NCI-H2029 (cell line): ENCODE measurements at regions not wholly inside any gene's neighbourhood (a gene's known extent, or its start where the extent isn't known, plus 50 kb on each side); places are given as distances from the start of the nearest gene placed in this dataset.
A peak's percentile ranks its signal among the peaks of the same experiment; 100 is the strongest.
"Not testable (repeated sequence)": the region's sequence is repeated elsewhere in the genome, so short reads cannot be mapped to it uniquely, and the experiment has no call there.

ENCODE experiments used
- DNase-seq: peaks from one replicate; lab custom pipeline; 2025; lab: John Stamatoyannopoulos, UW

DNA sequence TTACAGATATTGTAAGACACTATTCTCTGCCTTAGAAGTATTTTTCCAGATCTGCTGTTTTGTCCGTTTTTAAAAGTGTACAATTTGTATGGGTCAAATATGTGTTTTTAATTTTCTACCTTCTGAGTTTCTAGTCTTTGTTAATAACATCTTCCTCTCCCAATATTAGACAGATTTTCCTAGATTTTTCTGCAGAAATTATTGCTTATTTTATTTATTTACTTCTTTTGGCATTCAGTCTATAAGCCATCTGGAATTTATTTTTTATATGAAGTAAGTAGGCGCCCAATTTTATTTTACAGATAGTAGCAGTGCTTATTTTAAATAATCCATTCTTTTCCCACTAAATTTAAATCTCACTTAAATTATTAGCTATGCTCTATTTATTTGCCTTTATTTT, 103.1 kb upstream of the PLEKHG1 start:
- no peak for DNase-seq

DNA sequence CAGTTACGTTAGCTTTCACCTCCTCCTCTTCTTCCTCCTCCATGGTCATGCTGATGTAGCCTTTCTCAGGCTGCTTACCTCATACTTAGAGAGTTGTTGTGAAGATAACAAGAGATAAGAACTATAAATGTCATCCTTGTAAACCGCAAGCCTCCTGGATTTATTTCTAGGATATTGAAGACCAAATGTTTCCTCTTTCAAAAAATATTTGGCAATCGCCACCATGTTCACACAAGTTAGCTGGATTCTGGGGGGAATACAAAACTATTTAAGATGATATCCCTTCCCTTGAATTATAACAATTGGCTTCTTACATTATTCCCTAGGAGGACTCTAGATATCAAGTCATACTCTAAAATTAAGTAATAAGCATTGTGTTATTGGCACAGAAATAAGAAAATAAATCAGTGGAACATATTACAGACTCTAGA, 99.8 kb upstream of the PLEKHG1 start:
- DNase-seq: no peak

DNA sequence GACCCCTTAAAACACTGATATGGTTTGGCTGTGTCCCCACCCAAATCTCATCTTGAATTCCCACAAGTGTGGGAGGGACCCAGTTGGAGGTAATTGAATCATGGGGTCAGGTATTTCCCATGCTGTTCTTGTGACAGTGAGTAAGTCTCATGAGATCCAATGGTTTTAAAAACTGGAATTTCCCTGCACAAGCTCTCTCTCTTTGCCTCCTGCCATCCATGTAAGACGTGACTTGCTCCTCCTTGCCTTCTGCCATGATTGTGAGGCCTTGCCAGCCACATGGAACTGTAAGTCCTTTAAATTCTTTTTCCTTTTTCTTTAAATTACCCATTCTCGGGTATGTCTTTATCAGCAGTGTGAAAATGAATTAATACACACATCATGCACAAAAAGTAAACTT, 99.1 kb upstream of the PLEKHG1 start:
- DNase-seq: not testable (repeated sequence)

GRCh38 chr6:150503041-150503440, 96.6 kb upstream of the PLEKHG1 start:
- no peak for DNase-seq

GRCh38 chr6:150503586-150504339, 95.9 kb upstream of the PLEKHG1 start:
- DNase-seq: no peak

GRCh38 chr6:150507361-150507760, 92.3 kb upstream of the PLEKHG1 start:
- DNase-seq: not testable (repeated sequence)

GRCh38 chr6:150510576-150510975, 89.1 kb upstream of the PLEKHG1 start:
- DNase-seq: no peak

GRCh38 chr6:150511313-150511712, 88.4 kb upstream of the PLEKHG1 start:
- DNase-seq: no peak

- no peak for DNase-seq
Measured at GRCh38 chr6:150514806-150515380, 84.8 kb upstream of the PLEKHG1 start.

GRCh38 chr6:150516199-150516598, 83.5 kb upstream of the PLEKHG1 start:
- DNase-seq: no peak

DNA sequence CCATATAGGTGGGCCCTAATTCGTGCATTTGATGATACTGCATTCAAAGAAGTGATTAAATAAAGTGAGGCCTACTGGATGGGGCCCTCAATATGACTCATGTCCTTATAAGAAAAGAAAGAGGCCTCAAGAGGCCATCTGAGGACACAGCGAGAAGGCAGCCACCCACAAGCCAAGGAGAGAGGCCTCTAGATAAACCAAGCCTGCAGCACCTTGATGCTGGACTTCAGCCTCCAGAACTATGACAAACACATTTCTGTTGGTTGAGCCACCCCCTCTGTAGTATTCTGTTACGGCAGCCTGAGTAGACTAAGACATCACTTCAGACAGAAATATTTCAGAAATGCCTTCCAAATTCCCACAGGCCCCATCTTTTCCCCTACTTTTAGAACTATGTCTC, 82.5 kb upstream of the PLEKHG1 start:
- no peak for DNase-seq

DNA sequence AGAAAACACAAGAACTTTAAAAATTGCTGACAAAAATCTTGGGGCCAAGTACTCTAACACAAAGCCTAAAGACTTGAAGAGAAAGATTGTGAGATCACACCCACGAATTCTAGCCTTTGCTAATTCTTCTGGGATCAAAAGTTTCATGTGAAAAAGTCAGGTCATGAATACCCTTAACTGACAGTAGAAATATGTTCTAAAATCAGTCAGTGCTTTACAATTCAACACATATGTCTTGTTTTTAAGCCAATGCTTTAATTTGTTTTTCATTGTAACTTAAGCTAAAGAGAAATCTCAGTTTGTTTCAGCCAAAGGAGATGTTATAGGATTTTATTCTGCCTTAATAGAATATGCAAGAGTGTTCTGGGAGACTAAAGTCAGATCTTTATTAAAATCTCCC, 78.2 kb upstream of the PLEKHG1 start:
- no peak for DNase-seq

DNA sequence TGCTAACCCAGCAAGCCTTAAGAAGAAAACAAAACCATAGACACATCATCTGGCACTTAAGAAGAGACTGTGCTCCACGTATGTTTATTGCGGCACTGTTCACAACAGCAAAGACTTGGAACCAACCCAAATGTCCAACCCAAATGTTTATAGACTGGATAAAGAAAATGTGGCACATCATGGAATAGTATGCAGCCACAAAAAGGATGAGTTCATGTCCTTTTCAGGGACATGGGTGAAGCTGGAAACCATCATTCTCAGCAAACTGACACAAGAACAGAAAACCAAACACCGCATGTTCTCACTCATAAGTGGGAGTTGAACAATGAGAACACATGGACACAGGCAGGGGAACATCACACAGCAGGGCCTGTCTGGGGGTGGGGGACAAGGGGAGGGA, 76.5 kb upstream of the PLEKHG1 start:
- not testable (repeated sequence) for DNase-seq

- DNase-seq: no peak
Measured at GRCh38 chr6:150525300-150525699, 74.4 kb upstream of the PLEKHG1 start.

DNA sequence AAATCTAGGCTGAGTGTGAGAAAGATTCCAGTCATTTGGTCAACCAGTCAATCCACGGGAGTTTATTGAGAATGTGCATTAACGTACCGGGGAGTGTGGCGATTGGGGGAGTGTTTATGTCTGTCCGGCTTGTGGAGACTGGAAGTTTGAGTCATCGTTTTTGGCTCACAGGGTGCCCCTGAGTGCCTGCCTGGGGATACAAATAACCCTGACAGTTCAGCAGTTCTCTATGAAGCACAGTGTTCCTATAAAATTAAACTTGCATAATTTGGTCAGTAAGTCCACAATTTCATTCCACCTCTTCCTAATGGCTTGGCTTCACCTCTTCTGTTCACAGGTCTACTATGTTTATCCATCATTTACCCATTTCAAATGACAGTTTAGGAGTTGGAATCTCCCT, 72.6 kb upstream of the PLEKHG1 start:
- no peak for DNase-seq

DNA sequence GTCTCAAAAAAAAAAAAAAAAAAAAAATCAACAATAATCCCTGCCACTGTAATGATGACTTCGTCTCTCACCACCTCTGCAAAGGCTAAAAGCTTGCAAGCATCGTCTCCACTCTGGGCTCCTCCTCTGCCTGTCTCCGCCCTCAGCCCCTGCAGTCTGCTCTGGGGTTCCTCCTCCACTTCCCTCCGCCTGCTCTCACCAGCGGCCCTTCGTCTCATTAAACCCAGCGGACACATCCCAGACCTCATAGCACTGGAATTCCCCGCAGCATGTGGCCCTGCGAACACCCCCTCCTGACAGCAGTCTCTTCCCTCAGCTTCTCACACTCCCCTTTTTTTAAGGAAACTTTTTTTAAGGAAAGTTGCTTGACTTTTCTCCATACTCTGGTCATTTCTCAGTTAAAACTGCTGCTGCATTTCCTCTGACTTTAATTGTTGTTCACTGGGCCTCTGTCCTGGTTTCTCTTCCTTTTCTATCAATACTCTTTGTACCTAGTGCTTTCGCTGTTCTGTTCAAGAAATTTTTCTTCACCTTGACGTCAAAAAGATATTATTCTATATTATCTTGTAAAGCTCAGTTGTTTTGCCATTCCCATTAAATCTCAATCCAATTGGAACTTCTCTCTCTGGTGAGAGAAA, 70.9 kb upstream of the PLEKHG1 start:
- DNase-seq: no peak

DNA sequence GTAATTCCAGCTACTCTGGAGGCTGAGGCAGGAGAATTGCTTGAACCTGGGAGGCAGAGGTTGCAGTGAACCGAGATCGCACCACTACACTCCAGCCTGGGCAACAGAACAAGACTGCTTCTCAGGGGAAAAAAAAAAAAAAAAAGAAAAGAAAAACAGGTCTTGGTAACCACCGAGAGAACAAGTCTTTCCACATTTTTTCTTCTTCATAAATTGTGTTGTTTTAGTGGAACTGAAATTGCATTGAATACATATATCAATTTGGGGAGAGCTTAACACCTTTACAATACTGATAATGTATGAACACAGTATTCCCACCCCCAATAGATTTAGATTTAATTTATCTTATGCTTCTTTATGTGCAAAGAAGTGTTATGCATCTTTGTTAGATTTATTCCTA, 70.0 kb upstream of the PLEKHG1 start:
- DNase-seq: no peak

DNA sequence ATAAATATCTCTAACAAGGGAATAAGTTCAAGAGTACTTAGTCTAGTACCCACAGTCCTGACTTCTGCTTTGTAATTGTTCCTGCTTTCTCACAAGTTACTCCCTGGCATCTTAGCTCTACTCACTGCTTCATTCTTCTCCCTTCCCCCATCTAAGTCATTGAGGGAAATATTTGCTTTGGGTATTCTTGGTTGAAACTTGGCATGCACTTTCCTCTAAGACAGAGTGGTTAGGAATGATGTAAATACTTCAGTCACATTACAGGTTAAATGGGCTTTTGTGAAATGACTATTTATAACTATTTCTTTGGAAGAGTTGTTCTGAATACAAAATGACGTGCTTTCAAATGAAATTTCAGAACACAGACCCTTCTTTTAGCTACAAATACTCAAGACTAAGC, 67.7 kb upstream of the PLEKHG1 start:
- DNase-seq: no peak

GRCh38 chr6:150534553-150534952, 65.1 kb upstream of the PLEKHG1 start:
- DNase-seq: peak; percentile 31

DNA sequence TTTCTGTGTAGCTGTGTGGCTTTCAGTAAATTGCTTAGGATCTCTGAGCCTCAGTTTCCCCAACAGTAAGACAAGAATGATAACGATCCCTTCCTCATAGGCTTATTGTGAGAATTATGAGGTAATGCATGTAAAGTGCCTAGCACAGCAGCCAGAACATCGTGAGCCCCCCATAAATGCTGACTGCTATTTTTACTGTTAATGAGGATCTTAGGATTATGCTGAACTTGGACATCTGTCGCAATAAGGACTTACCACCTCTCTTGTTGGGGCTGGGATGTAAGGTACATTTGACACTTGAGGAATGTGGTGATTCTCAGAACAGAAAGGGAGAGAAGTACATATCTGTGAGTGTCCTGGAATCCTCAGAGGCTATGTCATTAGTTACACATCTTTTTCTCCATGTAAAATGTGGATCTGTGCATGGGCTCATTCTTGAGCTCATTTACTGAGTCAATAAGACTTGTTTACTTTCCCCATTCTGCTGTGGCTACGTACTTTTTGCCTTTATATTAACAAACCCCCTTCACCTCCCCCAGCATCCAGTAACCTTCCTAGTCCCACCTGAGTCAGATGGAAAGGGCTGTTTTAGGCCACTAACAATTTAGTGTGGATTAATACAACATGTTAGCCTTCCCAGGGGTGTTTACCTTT, 64.4 kb upstream of the PLEKHG1 start:
- no peak for DNase-seq

- no peak for DNase-seq
Measured at GRCh38 chr6:150535818-150536220, 63.9 kb upstream of the PLEKHG1 start.

GRCh38 chr6:150536835-150537234, 62.9 kb upstream of the PLEKHG1 start:
- no peak for DNase-seq

DNA sequence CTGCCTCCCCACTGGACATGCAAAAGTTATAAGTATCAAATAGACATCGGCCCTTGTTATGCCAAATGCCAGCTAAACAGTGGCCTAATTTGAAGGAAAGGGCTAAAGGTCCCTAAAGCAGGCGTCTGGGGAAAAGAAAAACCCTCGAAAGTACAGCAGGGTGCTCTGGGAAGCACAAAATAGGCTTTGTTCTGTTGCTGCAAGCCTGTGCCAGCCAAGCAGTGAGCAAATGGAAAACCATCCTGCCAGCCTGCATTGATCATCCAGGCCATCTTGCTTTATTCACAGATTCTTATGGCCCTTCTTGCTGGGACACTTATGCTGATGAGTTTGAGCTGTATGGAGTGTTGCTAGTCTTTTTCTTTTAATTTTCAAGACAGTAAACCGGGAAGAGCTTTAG, 62.2 kb upstream of the PLEKHG1 start:
- no peak for DNase-seq
